ENCODE measurements at regions not wholly inside any gene's neighbourhood (a gene's known extent, or its start where the extent isn't known, plus 50 kb on each side); places are given as distances from the start of the nearest gene placed in this dataset.

DNA sequence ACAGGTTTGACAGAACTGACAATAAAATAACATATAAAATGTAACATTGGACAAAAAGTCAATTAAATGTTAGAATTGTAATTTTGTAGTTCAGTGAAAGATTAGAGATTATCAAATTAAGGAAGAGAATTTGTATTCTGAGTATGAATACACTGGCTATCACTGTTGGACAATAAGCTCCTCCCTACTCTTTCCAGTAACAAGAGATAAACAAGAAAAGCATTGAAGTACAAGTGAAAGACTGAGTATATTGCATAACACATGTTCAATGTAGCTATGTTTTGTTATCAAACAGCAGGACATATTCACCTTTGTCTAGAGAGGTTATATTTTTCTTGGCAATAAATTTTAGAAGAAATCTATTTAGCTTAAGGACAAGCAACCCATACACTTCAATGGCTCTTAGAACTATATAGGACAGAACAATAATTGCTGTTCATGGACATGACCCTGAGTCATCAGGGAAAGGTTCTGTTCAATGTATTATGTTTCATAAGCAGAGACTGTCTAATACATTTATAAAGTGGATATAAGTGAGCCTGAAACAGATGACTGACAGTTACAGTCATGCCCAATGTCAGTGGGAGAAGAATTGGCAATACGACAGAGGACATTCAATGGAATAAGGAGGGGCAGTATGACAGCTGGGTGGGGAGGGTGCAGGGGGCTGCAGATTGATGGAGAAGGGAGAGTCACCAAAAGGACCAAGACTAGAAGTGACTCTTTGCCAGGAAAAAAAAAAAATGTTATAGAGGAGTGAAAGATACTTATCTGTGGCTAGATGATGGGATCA lies 520.4 kb downstream of the FRK start:
- Mint-ChIP-seq H3K4me3 (no peak overlapping the region), H3K36me3 (no peaks in the 10 kb centered on the region), H3K27ac (no peak overlapping the region), H3K4me1 (no peaks in the 10 kb centered on the region), H3K27me3 (ENCODE audit: low read depth in 3 of 3) (peaks cover 0 to 1% (median 0%) of the 10 kb centered on the region in 3 donors), H3K9me3 (peaks cover 0 to 14% (median 1%) of the 10 kb centered on the region in 7 donors)
- Histone ChIP-seq H3K36me3 (replicated peaks in 1 of 2; ENCODE audit: control insufficient read depth in 1 of 2, insufficient read depth in 2 of 2, low read length in 2 of 2) (no peaks in the 10 kb centered on the region), H3K4me1 (ENCODE audit: control insufficient read depth in 1 of 2, insufficient read depth in 2 of 2, low read length in 2 of 2) (no peaks in the 10 kb centered on the region), H3K9me3 (replicated peaks in 1 of 2; ENCODE audit: control insufficient read depth in 1 of 2, insufficient read depth in 1 of 2, low read length in 2 of 2) (peaks cover 8% of the 10 kb centered on the region in 2 donors), H3K9ac (ENCODE audit: insufficient read depth, low read length, poor library complexity, severe bottlenecking) (no peak overlapping the region), H4K20me1 (ENCODE audit: insufficient read depth, low read length) (no peaks in the 10 kb centered on the region), H3K79me2 (ENCODE audit: insufficient read depth, low read length) (no peaks in the 10 kb centered on the region), H3K27ac (ENCODE audit: low read depth in 1 of 2, low read length in 2 of 2) (no peak overlapping the region), H3K27me3 (ENCODE audit: control insufficient read depth in 2 of 2, insufficient read depth in 2 of 2, low read length in 2 of 2) (no peaks in the 10 kb centered on the region), H3K4me2 (replicated peaks; ENCODE audit: extremely low read depth, low read length, poor library complexity, severe bottlenecking) (no peak overlapping the region), H2AFZ (ENCODE audit: insufficient read depth, low read depth, low read length, poor library complexity, severe bottlenecking) (no peak overlapping the region), H3K4me3 (replicated peaks in 1 of 3; ENCODE audit: low read depth in 2 of 3, low read length in 3 of 3) (no peak overlapping the region)
- intact Hi-C loops (cut with micrococcal nuclease), result no loop called here
- TF ChIP-seq CTCF (IDR thresholded peaks at IDR 0.05), result no peak
- 82% methylated on average over 1 of the region's 1 CpG for WGBS (ENCODE audit: insufficient coverage)
- DNase-seq, result no peak

DNA sequence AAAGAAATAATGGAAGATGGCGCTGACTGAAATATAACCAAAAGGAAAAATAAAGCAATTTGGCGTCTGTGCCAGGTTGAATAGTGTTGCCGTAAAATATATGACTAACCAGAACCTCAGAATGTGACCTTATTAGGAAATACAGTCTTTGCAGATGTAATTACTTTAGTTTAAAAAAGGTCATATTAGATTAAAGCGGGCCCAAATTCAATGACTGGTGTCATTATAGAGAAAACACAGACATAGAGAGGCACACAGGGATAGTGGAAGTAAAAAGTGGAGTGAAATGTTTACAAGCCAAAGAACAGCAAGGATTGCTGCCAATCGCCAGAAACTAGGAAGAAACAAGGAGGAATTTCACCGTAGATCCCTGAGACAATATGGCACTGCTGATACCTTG lies 521.2 kb downstream of the FRK start:
- no peak overlapping the region for H2AFZ ChIP-seq (ENCODE audit: insufficient read depth, low read depth, low read length, poor library complexity, severe bottlenecking)
- H3K27me3 Mint-ChIP-seq (ENCODE audit: low read depth in 3 of 3), result no peaks in the 10 kb centered on the region
- TF ChIP-seq CTCF (IDR thresholded peaks at IDR 0.05), result no peak
- no peaks in the 10 kb centered on the region for H3K36me3 Mint-ChIP-seq
- H3K4me3 ChIP-seq (replicated peaks in 1 of 3; ENCODE audit: low read depth in 2 of 3, low read length in 3 of 3), result no peak overlapping the region
- no peaks in the 10 kb centered on the region for H3K27me3 ChIP-seq (ENCODE audit: control insufficient read depth in 2 of 2, insufficient read depth in 2 of 2, low read length in 2 of 2)
- intact Hi-C loops (cut with micrococcal nuclease), result no loop called here
- peaks cover 0 to 7% (median 0%) of the 10 kb centered on the region in 7 donors for H3K9me3 Mint-ChIP-seq
- H3K4me1 ChIP-seq (ENCODE audit: control insufficient read depth in 1 of 2, insufficient read depth in 2 of 2, low read length in 2 of 2), result no peaks in the 10 kb centered on the region
- no peaks in the 10 kb centered on the region for H3K36me3 ChIP-seq (replicated peaks in 1 of 2; ENCODE audit: control insufficient read depth in 1 of 2, insufficient read depth in 2 of 2, low read length in 2 of 2)
- H3K27ac Mint-ChIP-seq, result no peak overlapping the region
- H3K4me2 ChIP-seq (replicated peaks; ENCODE audit: extremely low read depth, low read length, poor library complexity, severe bottlenecking), result no peak overlapping the region
- H3K79me2 ChIP-seq (ENCODE audit: insufficient read depth, low read length), result no peaks in the 10 kb centered on the region
- peaks cover under 1% of the 10 kb centered on the region in 2 donors for H3K9me3 ChIP-seq (replicated peaks in 1 of 2; ENCODE audit: control insufficient read depth in 1 of 2, insufficient read depth in 1 of 2, low read length in 2 of 2)
- H3K27ac ChIP-seq (ENCODE audit: low read depth in 1 of 2, low read length in 2 of 2), result no peak overlapping the region
- no peaks in the 10 kb centered on the region for H4K20me1 ChIP-seq (ENCODE audit: insufficient read depth, low read length)
- H3K9ac ChIP-seq (ENCODE audit: insufficient read depth, low read length, poor library complexity, severe bottlenecking), result no peak overlapping the region
- H3K4me1 Mint-ChIP-seq, result no peaks in the 10 kb centered on the region
- DNase-seq, result no peak
- no peak overlapping the region for H3K4me3 Mint-ChIP-seq
- WGBS (ENCODE audit: insufficient coverage), result 100% methylated on average over 2 of the region's 6 CpGs
